ENCODE measurements at regions not wholly inside any gene's neighbourhood (a gene's known extent, or its start where the extent isn't known, plus 50 kb on each side); places are given as distances from the start of the nearest gene placed in this dataset.

GRCh38 chr16:85512808-85513115 lies 100.4 kb upstream of the GSE1 start:
- no peak for TF ChIP-seq USF2 (IDR thresholded peaks at IDR 0.05; ENCODE audit: low read depth, low read length)
- no peak for TF ChIP-seq POLR2A (IDR thresholded peaks at IDR 0.05; ENCODE audit: low read depth, low read length)
- no peak for TF ChIP-seq NFE2L2 (IDR thresholded peaks at IDR 0.05; ENCODE audit: low read depth, low read length)
- no peak for TF ChIP-seq CTCF (conservative IDR thresholded peaks at IDR 0.05; ENCODE audit: low read depth, low read length)
- no peak for TF ChIP-seq CHD1 (IDR thresholded peaks at IDR 0.05; ENCODE audit: low read depth, low read length)
- no peak for TF ChIP-seq BHLHE40 (IDR thresholded peaks at IDR 0.05; ENCODE audit: low read depth, low read length)

Data from IMR-90 (cell line).